Peyer's patch (tissue), 4 donors: ENCODE measurements at regions not wholly inside any gene's neighbourhood (a gene's known extent, or its start where the extent isn't known, plus 50 kb on each side); places are given as distances from the start of the nearest gene placed in this dataset.

Experiments
- POLR2A ChIP-seq, 2 donors: fragments of 450-650 bp; IDR thresholded peaks; one replicate each; pipeline ENCODE4 v1.5.1; 2017; ENCODE audit warnings: antibody characterized with exemption in 2 of 2, mild to moderate bottlenecking in 2 of 2, moderate library complexity in 2 of 2
- TF ChIP-seq, protein P1 (sequence below), 6 experiments: fragments of 450-650 bp in 4 of 6; fragments of 200-600 bp in 2 of 6; sonication (generic) in 1 of 6; IDR thresholded peaks; one replicate each; pipeline ENCODE4 v1.5.1; 2017 to 2019; ENCODE audit warnings: antibody characterized with exemption in 6 of 6, mild to moderate bottlenecking in 3 of 6, moderate library complexity in 1 of 6

- TF ChIP-seq, protein P1, sequence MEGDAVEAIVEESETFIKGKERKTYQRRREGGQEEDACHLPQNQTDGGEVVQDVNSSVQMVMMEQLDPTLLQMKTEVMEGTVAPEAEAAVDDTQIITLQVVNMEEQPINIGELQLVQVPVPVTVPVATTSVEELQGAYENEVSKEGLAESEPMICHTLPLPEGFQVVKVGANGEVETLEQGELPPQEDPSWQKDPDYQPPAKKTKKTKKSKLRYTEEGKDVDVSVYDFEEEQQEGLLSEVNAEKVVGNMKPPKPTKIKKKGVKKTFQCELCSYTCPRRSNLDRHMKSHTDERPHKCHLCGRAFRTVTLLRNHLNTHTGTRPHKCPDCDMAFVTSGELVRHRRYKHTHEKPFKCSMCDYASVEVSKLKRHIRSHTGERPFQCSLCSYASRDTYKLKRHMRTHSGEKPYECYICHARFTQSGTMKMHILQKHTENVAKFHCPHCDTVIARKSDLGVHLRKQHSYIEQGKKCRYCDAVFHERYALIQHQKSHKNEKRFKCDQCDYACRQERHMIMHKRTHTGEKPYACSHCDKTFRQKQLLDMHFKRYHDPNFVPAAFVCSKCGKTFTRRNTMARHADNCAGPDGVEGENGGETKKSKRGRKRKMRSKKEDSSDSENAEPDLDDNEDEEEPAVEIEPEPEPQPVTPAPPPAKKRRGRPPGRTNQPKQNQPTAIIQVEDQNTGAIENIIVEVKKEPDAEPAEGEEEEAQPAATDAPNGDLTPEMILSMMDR (IDR thresholded peaks at IDR 0.05) = no peak
- TF ChIP-seq POLR2A (IDR thresholded peaks at IDR 0.05) = no peak
These were observed 1441.5 kb downstream of the OTOL1 start for GRCh38 chr3:162938083-162938482.
